GM18907 (cell line): ENCODE measurements at regions not wholly inside any gene's neighbourhood (a gene's known extent, or its start where the extent isn't known, plus 50 kb on each side); places are given as distances from the start of the nearest gene placed in this dataset.
"Not testable (repeated sequence)": the region's sequence is repeated elsewhere in the genome, so short reads cannot be mapped to it uniquely, and the experiment has no call there.

Source experiments
- ATAC-seq: cut with Tn5 transposase; IDR thresholded peaks from one replicate; pipeline ENCODE4 v1.9.1; 2021; ENCODE audit warnings: mild to moderate bottlenecking, moderate library complexity; ENCODE audit not compliant: unreplicated experiment

DNA sequence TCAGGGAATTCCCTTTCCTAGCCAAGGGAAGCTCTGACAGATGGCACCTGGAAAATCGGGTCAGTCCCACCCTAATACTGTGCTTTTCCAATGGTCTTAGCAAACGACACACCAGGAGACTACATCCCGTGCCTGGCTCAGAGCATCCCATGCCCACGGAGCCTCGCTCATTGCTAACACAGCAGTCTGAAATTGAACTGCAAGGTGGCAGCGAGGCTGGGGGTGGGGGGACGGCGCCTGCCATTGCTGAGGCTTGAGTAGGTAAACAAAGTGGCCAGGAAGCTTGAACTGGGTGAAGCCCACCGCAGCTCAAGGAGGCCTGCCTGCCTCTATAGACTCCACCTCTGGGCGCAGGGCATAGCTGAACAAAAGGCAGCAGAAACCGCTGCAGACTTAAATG, 279.5 kb upstream of the LUZP2 start:
- not testable (repeated sequence) for ATAC-seq

DNA sequence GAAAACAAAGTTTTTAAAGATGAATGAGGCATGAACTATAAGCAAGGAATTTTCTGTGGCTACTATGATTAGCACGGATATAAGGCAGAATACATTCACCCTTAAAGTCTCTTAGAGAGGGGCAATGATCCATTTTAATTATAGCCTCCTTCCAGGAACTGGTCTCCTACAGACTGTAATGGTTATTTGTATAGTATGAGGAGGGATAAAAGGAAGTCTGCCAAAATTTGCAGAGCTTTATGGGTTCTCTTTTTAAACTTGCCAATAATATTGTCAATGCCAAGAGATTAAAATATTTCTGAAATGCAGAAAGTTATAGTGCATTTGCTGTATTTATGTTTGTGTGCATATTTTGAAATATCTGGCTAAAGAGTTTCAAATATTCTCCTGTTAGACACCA, 271.4 kb upstream of the LUZP2 start:
- ATAC-seq, result no peak

DNA sequence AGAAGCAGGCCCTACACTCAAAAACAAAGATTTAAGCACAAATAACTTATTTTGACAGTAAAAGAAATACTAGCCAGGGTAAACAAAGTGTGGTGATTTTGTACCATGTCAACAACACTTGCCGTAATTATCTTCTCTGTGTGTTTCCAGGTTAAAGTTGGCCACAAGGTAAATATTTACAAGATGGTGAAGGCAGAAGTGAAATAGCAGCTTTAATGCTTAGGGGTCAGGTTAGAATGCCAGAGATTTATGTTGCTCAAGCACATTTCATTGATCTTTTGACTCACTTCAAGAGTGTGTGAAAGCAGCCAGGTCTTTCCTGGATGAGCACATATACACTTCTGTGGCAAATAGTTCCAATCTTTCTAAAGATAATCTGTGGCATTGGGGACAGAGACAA, 270.2 kb upstream of the LUZP2 start:
- ATAC-seq, result no peak

DNA sequence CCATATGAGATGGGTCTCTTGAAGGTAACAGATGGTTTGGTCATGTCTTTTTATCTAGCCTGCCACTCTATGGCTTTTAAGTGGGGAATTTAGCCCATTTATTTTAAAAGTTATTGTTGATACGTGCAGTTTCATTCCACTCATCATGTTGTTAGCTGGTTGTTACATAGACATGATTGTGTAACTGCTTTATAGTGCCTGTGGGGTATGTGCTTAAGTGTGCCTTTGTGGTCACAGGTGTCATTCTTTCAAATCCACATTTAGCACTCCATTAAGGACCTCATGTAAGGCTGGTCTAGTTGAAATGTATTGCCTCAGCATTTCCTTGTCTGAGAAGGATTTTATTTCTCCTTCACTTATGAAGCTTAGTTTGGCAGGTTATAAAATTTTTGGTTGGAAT, 263.8 kb upstream of the LUZP2 start:
- no peak for ATAC-seq

DNA sequence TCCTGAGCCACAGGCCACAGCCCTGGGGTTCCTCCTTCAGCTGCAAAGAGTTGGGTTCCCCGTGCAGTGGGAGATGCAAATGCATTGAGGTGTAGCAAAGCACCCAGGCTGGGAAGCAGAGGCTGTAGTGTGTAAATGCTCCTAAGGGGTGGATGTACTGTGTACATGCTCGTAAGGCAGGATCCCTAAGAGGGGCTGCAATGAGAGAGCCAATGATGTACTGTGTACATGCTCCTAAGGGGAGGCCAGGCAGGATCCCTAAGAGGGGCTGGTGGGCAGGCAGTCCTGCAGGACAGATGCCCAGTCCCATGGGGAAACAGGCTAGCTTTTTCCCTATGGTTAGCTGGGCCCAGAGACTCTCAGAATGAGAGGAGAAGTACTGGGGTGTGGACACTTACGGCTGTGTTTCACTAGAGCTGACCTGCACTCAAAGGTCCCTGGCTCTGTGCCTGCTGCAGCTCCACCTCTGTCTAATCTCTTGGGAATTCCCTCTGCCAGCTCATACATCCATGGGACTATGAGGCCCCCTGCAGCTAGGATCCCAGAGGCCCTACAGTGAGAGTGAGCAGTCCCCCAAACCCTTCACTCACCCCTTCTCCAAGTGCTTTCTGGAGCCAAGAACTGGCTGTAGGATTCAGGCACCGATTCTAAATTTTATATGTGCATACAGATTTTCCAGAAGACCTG, 261.9 kb upstream of the LUZP2 start:
- ATAC-seq, result no peak

DNA sequence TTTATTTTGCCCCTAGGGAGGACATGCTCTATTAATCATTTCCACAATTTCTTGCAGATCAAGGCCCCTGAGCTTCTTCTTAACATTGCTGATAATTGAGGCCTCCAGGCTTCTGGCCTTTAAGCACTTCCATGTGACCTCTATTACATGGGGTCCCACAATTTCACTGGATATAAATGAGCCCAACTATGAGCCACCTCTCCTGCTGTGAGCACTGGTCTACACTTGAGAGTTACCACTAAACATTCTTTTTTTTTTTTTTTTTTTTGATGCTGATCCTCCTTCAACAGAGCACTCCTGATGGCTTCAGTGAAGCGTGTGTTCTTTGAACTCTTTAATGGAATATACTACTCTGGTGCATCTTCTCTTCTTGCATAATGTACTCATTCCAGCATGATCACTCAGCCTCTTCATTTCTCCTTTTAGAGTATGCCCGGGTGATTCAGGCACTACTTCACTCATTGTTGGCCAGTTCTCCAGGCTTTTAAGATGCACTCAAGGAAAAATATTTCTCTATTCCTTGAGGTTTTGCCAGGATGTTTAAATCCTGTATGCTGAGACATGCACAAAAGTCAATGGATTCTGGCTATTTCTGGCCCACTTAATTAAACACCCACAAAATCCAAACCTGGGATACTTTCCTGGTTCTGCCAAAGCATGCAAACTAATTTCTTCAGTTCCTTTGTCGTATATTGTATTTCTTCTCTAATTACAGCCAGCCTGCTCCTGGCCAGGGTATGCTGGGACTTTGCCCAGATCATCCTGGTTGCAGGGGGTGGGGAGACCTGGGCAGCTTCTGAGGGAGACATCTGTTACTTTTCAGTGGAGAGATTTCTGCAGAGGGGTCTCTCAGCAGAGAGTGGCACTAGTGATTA, 257.8 kb upstream of the LUZP2 start:
- no peak for ATAC-seq

DNA sequence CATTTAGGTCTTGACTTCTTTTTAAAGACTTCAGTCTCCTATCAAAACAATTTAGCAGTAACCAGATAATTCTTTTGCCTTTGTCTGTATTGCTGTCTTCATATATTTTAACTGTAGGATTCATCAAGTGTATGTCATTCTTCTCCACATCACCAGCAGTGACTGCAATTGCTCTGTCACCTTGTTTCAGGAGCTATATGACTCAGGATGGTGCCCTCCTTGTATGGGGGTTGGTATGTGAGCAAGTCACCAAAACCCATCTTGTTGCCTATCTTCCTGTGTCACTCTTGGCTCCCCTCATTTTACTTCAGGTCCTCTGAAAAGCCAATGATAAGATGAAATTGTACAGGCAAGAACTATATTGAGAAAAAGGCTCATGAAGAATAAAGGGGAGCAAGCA, 256.9 kb upstream of the LUZP2 start:
- ATAC-seq, result no peak

DNA sequence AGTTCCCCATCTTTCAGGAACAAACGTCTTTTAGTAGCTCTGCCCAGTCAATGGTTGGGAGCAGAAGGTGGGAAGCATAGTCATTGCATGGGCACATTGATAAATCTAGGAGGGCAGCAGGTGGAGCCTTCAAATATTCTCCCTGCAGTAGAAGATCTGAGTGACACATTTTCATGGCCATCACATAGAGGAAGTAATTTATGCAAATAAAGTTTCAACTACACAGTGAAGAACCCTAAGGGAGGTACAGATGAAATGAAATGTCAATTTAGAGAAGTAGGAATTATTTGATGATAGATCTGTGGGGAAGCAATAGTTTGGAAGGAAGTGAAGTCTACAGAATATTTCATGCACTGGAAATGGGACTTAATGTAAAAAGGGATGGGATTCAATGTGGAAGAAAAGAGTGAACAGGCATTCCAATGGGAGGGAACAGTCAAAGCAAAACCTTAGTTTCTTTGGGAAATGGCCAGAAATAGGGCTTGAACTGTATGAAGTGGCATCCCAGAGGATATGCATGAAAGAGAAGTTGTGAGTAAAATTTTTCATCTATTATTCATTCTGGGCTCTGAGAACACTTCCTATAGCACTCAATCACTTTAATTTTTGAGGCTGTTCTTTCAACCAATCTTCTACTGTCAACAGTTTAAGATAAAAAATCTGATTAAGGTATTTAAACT, 256.2 kb upstream of the LUZP2 start:
- ATAC-seq, result no peak

DNA sequence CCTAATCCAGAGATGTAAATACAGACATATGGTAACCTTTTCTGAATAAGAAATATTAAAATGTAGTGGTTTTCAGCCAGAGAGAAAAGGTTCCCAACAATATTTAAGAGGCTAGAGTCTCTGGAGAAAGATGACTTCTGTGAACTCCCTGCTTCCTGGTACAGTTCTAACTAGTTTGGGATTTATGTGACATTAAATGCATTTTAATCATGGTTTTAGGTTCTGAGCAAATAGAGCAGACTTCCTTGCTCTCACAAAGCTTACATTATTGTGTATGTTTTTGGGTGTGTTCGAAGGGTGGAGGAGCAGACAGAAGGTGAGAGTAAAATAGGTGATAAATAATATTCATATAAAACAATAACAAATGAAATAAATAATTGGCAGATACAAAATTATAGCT, 250.1 kb upstream of the LUZP2 start:
- ATAC-seq, result no peak

DNA sequence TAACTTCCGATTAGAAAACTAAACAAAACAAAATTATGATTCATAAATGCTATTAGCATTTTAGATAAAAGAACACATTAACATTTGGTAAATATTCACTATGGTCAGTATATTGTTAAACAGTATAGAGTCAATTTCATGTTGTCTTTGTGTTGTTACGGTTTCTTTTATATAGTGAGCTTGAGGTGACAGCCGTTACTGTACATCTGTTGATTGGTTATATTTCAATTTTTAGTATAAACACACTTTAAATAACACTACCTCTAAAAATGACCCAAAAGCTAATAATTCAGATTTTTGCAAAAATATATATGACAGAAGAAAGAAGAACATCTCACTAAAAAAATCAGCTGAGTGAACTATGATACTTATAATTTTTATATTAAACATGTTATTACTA, 249.0 kb upstream of the LUZP2 start:
- ATAC-seq, result no peak

DNA sequence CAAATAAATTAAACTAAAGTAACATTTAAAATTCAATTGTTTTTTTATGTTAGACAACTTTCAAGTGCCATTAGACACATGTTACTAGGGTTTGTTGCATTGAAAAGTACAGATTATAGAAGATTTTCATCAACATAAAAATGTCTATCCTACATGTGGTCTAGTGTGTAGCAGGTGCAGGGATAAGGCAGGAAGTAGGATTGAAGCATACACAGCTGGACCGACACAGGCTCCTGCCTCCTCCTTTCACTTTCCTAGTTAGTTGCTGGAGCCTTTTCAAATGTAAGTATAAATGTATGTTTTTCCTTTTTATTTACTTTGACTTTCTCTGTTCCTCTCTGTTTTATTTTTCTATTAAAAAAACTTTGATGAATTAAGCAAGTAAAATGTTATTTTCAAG, 246.9 kb upstream of the LUZP2 start:
- no peak for ATAC-seq

DNA sequence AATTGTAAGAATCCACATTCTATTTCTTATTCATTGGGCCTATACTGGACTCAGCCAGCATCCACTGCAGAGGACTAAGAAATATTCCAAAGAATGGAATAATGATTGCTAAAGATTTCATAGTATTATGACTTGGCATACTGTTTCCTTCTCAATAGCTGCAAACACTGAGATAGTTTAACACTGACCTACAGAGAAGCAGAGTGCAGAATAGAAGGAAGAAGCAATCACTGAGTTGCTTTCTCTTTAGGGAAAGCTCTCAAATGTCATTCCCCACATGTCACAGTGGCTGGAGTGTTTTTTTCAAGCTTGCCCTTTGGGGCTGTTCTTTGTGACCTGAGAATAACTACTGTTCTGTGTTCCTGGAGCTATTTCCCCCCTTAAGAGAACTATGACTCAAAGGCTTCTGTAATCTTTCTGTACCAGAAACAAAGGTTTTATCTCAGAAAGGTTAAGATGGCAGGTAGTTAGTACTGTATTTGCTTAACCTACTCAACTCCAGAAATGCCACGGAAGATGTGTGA, 243.6 kb upstream of the LUZP2 start:
- no peak for ATAC-seq

DNA sequence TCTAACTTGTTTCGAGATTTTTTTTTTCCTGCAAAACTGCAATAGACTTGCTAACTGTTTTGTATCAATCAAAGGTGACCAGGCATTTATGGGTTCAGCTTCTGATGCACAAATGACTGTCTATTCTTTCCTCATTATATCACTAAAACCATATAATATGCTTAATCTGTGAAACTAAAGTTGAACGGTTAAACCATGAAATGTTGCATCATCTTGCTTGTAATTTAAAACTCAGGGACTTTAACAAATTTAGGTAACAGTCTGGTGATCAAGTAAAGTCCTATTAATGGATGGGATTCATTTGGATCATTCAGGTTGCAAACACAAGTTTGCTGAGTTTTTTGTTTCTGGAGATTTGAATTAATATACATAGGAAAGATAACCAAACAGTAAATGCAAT, 232.0 kb upstream of the LUZP2 start:
- ATAC-seq, result no peak

DNA sequence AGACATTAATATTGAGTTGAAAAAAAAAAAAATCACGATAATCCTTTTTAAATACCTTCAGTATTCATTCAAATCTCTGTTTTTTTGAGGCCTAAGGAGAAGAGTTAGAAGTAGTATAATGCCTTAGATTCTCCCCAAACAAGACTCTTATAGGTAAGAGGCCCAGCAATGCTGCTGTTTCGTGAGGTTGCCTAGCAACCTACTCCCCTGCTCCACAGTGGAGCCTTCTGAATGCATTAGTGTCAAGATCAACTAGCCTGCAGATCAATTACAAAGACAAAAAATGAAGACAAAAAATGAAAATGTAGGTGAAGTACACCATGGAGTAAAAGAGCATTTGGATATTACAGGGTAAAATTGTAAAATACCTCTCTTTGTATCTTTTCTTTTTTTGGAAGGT, 229.8 kb upstream of the LUZP2 start:
- no peak for ATAC-seq

DNA sequence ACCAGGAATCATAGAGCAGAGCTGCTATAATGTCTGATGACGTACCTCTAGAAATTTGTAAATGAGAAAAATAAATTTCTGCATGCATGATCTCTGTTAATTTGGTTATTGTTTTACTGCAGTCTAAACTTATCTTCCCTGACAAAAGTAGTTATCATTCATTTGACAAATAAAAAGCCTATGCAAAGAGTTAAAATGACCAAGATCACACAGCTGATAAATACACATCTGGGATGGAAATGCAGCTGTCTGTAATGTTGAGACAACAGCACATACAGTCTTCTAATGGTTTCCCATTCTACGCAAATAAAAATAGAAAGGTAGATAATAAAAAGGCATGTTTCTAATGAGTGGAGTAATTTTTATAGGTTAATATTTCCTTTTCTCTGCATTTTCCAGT, 225.1 kb upstream of the LUZP2 start:
- ATAC-seq, result no peak

DNA sequence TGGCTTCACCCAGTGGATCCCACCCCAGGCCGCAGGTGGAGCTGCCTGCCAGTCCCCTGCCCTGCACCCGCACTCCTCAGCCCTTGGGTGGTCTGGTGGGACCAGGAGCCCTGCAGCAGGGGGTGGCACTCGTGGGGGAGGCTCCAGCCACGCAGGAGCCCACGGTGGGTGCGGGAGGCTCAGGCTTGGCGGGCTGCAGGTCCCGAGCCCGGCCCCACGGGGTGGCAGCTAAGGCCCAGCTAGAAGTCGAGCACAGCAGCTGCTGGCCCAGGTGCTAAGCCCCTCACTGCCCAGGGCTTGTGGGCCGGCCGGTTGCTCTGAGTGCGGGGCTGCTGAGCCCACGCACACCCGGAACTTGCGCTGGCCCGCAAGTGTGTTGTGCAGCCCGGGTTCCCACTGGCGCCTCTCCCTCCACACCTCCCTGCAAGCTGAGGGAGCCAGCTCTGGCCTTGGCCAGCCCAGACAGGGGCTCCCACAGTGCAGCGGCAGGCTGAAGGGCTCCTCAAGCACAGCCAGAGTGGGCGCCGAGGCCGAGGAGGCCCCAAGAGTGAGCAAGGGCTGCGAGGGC, 222.6 kb upstream of the LUZP2 start:
- not testable (repeated sequence) for ATAC-seq

DNA sequence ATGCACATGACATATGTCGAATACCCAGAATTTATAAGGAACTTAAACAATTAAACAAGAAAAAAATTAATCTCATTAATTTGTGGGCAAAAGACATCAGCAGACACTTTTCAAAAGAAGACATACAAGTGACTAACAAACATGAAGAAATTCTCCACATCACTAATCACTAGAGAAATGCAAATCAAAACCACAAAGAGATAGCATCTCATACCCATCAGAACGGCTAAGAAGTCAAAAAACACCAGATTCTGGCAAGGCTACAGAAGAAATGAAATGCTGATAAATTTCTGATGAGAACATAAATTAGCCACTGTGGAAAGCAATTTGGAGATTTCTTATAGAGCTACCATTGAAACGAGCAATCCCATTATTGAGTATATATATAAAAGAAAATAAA, 210.6 kb upstream of the LUZP2 start:
- no peak for ATAC-seq

DNA sequence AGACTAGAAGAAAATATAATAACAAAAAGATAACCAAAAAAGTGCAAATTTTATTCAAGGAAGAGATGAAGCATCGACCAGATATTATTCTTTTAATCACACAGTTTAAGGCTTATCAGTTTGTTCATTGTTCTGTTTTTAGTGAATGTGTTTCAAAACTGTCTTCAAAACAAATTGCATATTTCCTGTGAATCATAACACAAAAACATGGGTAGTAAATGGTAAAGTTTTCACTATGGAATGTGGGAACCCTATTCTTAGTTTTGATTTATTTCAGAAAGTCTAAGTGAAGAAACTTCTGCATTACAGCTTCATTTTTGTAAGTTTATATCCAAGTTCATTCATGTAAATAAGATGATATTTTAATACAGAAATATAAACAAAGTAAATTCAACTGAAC, 207.6 kb upstream of the LUZP2 start:
- no peak for ATAC-seq

DNA sequence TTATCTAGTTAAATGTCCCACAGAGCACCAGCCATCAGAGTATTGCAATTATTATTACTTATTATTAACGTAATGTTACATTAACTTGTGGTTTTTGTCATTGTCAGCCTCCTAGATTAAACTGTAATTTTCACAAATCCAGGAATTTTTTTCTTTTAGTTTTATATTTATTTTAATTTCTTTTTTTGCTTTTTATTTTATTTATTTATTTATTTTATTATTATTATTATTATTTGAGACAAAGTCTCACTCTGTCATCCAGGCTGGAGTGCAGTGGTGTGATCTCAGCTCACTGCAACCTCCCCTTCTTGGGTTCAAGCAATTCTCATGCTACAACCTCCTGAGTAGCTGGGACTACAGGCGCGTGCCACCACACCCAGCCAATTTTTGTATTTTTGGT, 202.9 kb upstream of the LUZP2 start:
- no peak for ATAC-seq

DNA sequence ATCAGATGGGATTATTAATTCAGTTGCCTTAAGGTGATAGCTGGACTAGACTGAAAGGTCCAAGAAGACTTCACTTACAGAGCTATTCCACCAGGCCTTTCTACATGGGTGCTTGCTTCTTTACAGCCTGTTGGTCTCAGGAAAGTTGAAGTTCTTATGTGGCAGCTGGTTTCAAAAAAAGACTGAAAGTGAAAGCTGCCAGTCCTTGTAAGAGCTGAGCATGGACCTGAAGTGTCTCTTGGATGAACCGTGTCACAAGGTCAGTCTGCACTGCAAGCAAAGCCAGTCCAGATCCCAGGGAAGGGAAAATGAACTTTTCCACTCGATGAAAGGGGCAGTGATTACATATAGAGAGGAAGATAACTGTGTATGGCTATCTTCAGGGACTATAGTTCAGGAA, 201.5 kb upstream of the LUZP2 start:
- no peak for ATAC-seq

DNA sequence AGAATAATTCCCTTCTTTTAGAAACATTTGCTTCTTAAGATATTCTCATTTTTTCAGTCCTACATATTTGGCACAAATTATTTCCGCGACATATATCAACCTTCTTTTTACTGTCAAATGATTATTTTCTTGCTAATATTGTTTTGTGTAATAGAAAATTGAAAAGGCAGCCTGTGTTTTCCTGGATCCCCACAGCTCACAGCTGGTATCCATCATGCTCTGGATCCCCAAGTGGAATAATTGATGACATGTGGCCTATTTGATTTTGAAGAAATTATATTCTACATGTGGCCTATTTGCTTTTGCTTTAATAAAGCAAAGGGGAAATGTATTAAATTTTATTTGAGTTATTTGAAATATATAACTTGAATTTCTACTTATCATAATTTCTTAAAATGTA, 199.4 kb upstream of the LUZP2 start:
- ATAC-seq, result no peak
